ENCODE measurements at regions not wholly inside any gene's neighbourhood (a gene's known extent, or its start where the extent isn't known, plus 50 kb on each side); places are given as distances from the start of the nearest gene placed in this dataset.
A peak's percentile ranks its signal among the peaks of the same experiment; 100 is the strongest.
"Not testable (repeated sequence)": the region's sequence is repeated elsewhere in the genome, so short reads cannot be mapped to it uniquely, and the experiment has no call there.

DNA sequence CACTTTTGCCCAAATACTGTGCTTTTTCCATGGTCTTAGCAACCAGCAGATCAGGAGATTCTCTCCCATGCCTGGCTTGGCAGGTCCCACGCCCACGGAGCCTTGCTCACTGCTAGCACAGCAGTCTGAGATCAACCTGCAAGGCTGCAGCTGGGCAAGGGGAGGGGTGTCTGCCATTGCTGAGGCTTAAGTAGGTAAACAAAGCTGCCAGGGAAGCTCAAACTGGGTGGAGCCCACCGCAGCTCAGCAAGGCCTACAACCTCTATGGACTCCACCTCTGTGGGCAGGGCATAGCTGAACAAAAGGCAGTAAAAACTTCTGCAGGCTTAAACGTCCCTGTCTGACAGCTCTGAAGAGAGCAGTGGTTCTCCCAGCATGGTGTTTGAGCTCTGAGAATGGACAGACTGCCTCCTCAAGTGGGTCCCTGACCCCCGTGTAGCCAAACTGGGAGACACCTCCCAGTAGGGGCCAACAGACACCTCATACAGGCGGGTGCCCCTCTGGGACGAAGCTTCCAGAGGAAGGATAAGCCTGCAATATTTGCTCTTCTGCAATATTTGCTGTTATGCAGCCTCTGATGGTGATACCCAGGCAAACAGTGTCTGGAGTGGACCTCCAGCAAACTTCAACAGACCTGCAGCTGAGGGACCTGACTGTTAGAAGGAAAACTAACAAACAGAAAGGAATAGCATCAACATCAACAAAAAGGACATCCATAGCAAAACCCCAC is 132.8 kb upstream of the STARD13 start:
- DNase-seq = not testable (repeated sequence)

DNA sequence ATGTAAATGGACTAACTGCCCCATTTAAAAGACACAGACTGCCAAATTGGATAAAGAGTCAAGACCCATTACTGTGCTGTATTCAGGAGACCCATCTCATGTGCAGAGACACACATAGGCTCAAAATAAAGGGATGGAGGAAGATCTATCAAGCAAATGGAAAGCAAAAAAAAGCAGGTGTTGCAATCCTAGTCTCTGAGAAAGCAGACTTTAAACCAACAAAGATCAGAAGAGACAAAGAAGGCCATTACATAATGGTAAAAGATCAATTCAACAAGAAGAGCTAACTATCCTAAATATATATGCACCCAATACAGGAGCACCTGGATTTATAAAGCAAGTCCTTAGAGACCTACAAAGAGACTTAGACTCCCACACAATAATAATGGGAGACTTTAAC is 134.6 kb upstream of the STARD13 start:
- DNase-seq = not testable (repeated sequence)

DNA sequence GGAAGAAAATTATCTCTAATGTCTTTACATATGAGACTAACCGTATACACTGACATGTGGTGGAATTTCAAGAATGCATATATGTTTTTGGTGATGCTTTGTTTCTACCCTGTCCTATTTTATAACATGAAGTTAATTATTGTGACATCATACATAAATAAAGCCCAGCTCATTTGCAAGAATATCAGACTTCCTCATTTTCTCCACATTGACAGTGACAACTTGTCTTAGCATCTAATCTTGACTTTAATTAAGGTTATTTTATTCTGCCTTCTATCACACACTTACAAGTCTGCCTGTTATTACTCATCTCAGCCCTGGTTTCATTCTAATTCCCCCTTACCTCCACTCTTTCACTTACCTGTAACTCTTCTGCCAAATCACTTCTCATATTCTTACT is 140.6 kb upstream of the STARD13 start:
- no peak for DNase-seq

DNA sequence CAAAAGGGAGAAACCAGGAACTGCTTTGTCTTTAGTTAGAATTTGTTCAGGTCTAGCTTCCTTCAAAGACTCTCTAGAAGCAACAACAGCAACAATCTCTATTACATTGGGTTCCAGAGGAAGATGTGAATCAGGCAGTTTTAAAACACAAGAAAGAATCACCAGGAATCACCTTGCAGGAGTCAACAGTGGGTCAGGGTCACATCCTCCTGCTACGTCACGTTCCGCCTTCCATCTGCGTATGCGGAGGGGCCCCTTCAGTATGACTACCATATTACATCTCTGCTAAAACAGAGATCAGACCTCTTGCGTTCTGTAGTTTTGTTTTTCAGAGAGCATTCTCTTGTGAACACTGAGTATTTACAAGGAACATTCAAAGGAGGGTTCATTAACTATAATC is 147.8 kb upstream of the STARD13 start:
- DNase-seq = no peak

DNA sequence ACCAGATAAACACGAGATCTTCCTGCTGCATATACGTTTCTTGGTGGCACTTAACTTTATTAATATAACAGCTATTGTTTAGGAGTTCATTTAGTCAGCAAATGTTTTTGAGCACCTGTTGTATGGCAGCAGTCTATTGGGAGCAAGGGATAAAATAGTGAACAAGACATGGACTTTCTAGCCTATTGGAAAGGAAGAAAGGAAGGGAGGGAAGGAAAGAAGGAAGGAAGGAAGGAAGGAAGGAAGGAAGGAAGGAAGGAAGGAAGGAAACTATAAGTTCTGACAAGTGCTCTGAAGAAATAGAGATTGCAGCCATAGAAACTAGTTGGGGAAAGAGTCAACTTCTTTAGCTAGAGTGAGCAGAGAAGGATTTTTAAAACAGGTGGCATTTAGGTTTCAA is 149.1 kb upstream of the STARD13 start:
- DNase-seq = no peak

DNA sequence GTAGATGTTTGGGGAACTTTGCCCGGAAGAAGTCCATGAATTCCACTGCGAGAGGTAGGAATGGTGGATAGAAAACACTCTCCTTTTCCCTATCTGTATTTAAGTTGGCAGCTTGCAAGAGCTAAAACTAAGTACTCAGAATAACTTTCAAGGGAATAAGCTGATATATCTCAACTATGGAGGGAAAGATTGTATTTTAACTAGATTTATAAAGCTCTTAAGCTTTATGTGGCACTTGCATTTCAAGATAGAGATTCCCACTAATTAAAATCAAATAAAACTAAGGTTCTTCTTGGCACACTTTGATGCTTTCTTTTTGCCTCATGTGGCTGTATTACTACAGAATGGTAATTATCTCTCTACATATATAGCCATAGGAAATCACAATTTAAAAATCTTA is 149.7 kb upstream of the STARD13 start:
- DNase-seq = no peak

DNA sequence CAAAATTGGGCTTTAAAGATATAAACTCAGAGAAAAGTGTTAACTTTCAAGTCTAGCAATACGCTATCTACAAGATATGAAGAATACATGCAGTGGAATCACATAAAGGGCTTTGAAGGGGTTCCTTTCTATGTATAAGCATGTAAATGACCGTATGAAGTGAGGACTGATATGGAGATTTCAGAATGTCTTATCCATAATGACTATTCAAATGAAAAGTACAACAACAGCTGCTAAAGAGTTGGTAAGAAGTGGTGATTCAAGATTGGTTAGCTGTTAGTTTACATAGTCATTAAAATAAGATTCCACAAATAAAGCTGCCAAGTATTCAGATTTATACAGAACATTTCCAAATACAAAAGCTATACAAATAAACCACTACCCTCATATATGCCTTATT is 153.4 kb upstream of the STARD13 start:
- no peak for DNase-seq

DNA sequence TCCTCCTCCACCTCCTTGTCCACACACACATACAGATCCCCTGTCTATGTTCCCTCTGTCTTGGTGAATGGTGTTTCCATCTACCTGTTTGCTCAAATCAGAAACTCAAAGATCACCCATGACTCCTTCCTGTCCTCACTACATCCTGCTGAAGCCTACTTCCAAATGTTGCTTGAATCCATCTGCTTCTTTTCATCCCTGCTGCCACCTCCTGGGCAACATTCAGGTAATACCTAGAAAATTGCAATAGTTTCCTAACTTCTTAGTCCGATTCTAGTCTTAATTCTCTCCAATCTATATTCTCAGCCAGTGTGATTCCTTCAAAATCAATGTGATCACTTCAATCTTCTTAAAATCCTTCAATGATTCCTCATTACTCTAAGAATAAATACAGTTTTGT is 155.5 kb upstream of the STARD13 start:
- DNase-seq = no peak

DNA sequence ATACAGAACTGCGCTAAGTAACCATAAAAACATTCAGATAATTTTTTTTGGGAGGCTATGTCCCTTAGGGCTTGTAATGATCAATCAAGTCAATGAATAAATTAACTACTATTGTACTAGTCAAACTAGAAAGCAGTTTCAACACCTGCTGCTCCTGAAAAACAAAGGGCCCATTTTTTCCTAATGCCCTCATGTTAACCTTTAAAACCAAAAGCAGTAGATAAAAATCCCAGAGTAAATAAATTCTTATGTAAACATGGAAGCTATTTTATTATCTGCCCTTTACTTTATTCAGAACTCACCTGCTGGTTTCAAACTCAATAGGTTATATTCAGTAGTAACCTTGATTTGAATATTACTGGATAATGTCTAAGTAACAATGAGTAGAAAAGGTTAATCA is 159.5 kb upstream of the STARD13 start:
- DNase-seq = no peak

DNA sequence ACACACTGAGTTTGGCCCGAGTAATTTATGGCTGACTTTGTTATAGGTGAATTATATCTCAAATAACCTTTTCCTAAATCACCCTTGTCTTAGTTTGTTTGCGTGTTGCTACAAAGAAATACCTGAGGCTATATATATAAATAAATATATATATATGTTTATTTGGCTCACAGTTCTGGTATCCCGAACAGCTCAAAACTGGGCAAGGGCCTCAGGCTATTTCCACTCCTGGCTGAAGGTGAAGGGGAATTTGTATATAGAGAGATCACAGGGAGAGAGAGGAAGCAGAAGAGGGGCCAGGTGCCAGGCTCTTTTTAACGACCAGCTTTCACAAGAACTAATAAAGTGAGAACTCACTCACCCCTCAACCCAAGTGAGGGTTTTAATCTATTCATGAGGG is 159.9 kb upstream of the STARD13 start:
- DNase-seq = no peak

DNA sequence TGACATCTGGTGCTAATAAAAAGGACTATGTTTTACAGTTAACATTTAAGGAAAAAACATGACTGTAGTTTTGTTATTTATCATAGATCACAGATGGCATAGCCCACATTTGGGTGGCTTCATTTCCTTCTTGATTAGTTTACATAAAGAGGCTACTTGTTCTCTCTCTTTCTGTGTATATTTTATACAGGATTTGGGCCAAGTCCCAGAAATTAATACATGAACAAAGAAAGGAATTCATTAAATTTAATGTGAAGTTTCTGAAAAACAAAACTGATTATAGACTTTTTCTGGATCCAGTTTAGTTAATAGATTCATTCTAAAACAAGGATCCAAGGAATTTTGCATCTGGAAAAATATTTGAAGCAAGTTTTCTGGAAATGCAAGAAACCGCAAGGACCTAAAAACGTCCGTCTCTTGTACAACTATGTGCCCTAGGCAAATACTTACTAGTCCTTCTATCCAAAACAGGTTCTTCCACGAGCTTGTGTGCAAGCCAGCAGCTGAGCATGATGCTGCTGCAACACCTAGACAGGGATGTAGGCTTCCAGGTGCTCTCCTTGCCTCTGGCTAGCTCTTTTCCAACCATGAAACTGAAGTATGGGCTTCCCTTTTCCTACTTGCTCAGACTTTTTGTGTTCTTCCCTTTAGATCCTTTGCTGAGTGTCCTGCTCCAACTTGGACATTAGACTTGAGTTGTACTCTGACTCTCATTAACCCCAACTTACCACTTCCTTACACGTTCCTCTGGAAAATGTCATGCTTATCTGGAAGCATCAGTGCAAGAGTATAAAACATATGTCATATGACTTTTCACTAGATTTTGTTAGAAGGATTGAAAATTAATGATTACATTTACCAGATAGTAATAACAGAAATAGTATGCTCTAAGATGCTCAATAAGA is 161.5 kb upstream of the STARD13 start:
- peak; percentile 84 for DNase-seq

DNA sequence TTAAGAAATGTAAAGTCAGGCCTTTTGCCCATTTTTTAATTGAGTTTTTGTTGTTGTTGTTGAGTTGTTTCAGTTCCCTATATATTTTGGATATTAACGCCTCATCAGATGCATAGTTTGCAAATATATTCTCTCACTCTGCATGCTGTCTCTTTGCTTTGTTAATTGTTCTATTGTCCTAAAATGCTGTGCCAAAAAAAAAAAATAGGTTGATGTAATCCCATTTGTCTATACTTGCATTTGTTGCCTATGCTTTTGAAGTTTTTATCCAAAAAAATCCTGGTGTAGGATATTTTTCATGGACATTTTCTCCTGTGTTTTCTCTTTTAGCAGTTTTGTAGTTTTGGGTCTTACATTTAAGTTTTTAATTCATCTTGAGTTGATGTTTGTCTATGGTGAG is 163.3 kb upstream of the STARD13 start:
- DNase-seq = no peak

DNA sequence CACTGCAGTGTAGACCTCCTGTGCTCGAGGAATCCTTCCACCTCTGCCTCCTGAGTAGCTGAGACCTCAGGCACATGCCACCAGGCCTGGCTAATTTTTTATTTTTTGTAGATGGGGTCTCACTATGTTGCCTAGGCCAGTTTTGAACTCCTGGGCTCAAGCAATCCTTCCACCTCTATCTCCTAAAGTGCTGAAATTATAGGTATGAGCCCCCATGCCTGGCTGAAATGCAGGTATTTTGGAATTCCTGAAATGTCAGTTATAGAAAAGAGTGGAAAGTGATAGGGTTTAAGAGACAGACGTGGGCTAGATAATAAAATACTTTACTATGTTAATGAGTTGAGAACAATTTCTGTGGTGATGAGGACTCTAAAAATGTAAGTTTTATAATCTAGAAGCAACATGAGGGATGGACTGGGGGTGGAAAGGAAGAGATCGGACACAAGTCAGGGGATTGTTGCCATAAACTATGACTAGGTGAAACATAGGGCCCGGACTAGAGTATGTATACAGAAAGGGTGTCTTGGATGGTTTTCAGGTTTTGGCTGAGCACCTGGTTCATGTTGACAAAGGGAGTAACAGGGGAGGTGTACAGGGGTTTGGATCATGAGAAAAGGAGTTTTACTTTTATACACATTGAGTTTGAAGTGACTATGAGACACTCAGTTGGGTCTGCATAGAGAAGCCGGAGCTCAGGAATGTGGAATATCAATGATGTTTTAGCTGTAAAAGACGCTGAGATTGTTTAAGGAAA is 165.6 kb upstream of the STARD13 start:
- DNase-seq = no peak

DNA sequence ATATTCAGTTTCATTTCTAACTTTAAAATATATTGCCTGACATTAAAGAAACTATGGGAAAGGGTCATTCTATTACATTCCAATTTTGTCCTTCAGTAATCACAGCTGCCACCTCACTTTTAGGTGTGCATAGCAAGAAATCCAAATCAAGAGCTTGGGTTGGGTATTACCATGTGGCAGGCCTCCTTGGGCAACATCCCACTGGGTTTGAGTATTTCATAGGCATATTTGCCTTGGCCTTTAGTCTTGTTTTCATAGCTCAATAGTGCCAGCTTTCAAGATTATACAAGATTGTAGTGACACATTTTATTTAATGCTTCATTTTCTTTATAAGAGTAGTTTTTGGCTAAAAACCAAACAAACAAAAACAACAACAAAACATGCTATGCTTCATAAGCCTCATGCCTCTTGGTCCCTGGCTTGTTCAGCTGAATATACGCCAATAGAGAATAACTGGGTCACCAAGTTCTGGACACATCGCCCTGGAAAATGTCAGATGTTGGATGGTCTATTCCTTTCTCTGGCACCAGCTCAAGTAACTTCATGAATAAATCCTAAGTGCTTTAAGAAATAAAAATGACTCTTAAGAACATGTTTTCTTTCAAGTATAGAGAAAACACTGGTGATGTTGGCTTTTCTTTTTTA is 167.4 kb upstream of the STARD13 start:
- no peak for DNase-seq

DNA sequence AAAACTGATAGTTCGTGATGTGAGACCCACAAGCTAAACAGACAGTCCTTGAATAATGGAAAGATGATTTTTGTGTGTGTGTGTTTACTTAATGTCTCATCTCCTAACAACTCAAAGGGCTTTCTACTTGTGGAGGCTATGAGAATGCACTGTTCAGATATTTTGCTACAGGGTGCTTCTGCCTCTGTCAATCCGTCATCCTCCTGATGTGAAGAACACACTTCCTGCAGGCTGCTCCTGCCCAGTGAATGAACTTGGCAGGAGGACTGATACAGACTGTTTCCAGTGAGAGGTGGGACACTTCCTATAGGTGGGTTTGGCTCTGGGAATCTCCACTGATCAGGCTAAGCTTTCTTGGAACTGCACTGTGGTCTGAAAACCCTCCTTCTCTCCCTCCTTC is 168.4 kb upstream of the STARD13 start:
- DNase-seq = no peak

DNA sequence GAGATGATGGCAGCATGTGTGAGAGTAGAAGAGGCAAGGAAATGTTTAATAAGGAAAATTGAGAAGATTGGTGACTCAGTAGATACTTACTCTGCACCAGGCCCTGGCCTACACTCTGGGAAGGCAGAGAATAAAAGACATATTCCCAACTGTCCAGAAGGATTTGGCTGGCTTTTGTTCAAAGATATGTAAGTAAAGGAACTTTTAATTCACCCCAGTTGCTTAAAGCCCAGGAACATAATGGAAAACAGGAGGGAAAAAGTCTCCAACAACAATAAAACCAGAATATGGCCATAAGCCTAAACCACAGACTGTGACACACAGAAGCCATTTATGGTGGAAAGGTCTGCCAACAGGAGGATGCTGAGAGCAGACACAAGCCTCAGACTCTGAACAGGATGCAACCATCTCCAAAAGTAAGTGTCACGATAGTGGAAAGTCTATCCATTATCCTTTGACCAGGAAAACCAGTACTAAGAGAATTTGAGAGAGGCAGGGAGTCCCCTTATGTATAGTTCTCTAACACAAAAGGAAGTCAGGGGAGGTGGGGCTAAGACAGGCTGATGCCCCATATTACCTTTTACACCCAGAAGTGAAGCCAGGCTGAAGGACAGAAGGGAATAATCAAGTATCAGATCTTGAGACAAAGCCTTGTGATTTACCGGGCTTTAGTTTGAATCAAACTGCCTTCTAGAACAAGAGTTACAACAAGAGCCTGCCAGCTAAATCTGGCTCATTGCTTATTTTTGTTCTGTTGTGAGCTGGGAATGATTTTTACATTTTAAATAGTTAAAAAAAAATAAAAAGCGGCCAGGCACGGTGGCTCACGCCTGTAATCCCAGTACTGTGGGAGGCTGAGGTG is 169.5 kb upstream of the STARD13 start:
- DNase-seq = no peak

DNA sequence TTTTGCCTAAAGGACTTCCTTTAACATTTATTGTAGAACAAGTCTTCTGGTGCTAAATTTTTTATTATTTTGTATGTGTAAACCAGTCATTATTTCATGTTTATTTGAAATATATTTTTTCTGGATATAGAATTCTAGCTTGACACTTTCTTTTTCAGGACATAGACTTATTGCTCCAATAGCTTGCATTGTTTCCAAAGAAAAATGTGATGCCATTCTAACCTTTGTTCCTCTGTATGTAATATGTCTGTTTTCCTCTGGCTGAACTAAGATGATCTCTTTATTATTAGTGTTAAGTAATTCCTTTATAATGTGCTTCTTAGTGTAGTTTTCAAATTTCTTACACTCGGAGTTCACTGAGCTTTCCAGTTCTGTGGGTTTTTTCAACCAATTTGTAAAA is 174.1 kb upstream of the STARD13 start:
- no peak for DNase-seq

DNA sequence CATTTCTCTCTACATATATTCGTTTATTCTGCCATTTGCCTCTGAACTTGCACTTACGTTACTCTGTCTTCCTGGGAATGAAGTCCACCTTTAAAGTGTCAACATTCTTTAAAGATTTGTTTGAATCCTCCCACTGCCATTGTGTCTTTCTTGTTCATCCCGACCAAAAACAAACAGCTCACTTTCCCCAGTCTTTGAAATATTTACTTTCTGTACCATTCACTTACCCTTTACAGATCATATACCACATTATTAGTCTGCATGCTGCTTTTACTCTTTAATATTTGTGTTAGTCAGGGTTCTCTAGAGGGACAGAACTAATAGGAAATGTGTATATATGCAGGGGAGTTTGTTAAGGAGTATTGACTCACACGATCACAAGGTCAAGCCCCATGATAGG is 176.6 kb upstream of the STARD13 start:
- no peak for DNase-seq

DNA sequence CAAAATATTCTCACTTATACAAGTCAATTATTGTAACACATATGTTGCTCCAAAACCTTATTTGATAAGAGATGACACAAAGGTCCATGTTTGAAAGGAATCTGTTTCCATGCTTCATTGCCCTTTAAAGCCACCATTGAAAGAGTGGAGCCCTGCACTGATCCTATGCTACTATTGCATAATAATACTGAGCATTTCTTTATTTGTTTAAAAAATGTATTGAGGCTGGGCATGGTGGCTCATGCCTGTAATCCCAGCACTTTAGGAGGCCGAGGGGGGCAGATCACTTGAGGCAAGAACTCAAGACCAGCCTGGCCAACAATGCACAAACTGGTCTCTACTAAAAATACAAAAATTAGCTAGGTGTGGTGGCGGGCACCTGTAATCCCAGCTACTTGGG is 178.8 kb upstream of the STARD13 start:
- DNase-seq = no peak

DNA sequence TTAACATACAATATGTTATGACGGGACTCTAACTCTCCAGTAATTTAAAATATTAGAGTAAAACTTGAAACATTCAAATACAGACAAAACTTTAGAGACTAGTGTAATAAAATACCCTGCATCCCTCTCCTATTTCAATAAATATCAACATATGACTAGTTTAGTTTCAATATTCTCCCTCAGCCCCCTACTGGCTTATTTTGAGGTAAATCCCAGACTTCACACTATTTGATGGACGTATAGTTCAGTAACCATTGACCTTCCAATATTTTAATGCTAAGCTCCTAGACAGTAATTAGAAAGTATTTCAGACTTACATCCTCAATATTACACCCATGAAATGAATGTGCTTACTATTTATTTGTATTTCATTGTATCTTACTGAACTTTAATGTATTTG is 180.7 kb upstream of the STARD13 start:
- DNase-seq = no peak

DNA sequence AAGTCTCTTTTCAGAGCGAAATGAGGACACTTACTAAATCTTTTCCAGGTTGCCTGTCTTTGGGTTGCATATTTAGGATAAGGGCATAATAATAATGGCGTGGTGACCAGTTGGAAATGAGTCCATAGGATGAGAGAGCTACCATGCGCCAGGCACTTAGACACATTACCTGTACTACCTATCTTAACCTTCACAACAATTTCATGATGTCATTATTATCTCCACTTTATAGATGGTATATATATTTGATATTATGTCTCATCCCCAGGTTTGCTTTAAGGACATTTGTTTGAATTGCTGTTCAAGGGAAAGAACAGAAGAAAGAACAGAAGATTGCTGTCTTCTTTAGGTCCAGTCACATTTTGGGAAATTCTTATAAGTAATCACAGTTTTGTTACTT is 182.0 kb upstream of the STARD13 start:
- DNase-seq = no peak

DNA sequence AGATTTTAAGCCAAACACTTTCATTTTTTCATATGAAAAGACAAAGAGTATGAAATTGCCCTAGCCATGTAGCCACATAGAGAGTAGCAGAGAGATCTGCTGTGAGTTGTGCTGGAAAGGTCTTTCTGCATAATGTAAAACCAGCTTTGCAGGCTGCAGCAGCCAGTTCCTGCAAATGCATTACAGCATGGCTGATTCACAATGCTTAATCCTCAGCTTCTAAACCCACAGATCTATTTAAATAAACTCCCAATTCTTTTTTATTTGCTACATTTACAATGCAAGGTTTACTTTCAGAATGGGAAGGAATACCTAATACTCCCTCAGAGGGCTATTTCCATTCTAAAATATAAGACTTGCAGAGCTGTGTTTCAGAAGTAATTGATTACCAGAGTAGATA is 185.6 kb upstream of the STARD13 start:
- DNase-seq = no peak

All from NCI-H1694 (cell line).